Uterus (tissue), 2 donors: ENCODE measurements at regions not wholly inside any gene's neighbourhood (a gene's known extent, or its start where the extent isn't known, plus 50 kb on each side); places are given as distances from the start of the nearest gene placed in this dataset.

Experiments used
- POLR2A ChIP-seq, 2 donors: fragments of 450-650 bp; IDR thresholded peaks; one replicate each; pipeline ENCODE4 v1.6.1; 2016; ENCODE audit warnings: antibody characterized with exemption in 2 of 2, mild to moderate bottlenecking in 1 of 2, moderate library complexity in 1 of 2
- TF ChIP-seq, protein P1 (sequence below), 4 experiments: fragments of 200-600 bp in 2 of 4; fragments of 450-650 bp in 2 of 4; sonication (generic) in 2 of 4; IDR thresholded peaks; one replicate each; pipeline ENCODE4 v1.5.1; 2016 to 2019; ENCODE audit warnings: antibody characterized with exemption in 4 of 4, mild to moderate bottlenecking in 2 of 4, moderate library complexity in 1 of 4

DNA sequence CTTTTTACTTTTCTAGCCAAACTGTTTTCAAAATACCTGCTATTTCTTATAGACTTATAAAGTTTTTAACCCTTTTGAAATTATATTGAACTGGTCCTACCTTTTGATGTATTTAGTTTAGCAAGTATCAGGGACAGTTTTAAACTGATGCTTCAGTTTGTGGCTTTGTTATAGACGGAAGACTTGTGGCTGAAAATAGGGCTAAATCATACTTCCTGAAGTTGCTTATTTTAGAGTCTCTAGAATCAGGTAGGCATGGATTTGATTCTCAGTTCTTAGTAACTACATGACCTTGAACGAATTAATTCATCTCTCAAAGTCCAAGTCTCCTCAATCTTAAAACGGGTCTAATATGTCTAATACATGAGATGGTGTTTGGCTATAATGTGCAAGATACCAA, 322.8 kb downstream of the RAP2B start:
- TF ChIP-seq, protein P1, sequence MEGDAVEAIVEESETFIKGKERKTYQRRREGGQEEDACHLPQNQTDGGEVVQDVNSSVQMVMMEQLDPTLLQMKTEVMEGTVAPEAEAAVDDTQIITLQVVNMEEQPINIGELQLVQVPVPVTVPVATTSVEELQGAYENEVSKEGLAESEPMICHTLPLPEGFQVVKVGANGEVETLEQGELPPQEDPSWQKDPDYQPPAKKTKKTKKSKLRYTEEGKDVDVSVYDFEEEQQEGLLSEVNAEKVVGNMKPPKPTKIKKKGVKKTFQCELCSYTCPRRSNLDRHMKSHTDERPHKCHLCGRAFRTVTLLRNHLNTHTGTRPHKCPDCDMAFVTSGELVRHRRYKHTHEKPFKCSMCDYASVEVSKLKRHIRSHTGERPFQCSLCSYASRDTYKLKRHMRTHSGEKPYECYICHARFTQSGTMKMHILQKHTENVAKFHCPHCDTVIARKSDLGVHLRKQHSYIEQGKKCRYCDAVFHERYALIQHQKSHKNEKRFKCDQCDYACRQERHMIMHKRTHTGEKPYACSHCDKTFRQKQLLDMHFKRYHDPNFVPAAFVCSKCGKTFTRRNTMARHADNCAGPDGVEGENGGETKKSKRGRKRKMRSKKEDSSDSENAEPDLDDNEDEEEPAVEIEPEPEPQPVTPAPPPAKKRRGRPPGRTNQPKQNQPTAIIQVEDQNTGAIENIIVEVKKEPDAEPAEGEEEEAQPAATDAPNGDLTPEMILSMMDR (IDR thresholded peaks at IDR 0.05): no peak
- no peak for TF ChIP-seq POLR2A (IDR thresholded peaks at IDR 0.05)
